Spinal cord (tissue), 9 donors: ENCODE measurements at regions not wholly inside any gene's neighbourhood (a gene's known extent, or its start where the extent isn't known, plus 50 kb on each side); places are given as distances from the start of the nearest gene placed in this dataset.

Experiments used
- DNase-seq, 6 donors: peaks; one replicate each; pipeline versions ENCODE4 v3.0.0 to v3.0.0-alpha.2; 2013 to 2015; ENCODE audit warnings: low spot score in 6 of 6, low read depth in 4 of 6
- H3K27ac ChIP-seq: one replicate; pipeline ENCODE4 v1.5.1; 2013; ENCODE audit warnings: low read depth, low read length, control low read depth
- H3K27me3 ChIP-seq: one replicate; pipeline ENCODE4 v1.6.1; 2013; ENCODE audit warnings: low read length; ENCODE audit not compliant: control insufficient read depth, insufficient read depth
- H3K36me3 ChIP-seq: one replicate; pipeline ENCODE4 v1.6.1; 2013; ENCODE audit warnings: low read length; ENCODE audit not compliant: control insufficient read depth, insufficient read depth
- H3K4me1 ChIP-seq: one replicate; pipeline ENCODE4 v1.6.1; 2013; ENCODE audit warnings: low read length; ENCODE audit not compliant: control insufficient read depth, insufficient read depth
- H3K4me3 ChIP-seq: one replicate; pipeline ENCODE4 v1.5.1; 2013; ENCODE audit warnings: low read depth, low read length, control low read depth
- H3K9me3 ChIP-seq: one replicate; pipeline ENCODE4 v1.6.1; 2013; ENCODE audit warnings: low read length; ENCODE audit not compliant: control insufficient read depth, insufficient read depth
- WGBS: methylation state at CpG from one replicate; pipeline ENCODE4 v1.1.5; 2013; ENCODE audit warnings: missing lambda C conversion rate; ENCODE audit not compliant: insufficient coverage; 5-methylcytosine and 5-hydroxymethylcytosine counted together
- donor health status: healthy.

DNA sequence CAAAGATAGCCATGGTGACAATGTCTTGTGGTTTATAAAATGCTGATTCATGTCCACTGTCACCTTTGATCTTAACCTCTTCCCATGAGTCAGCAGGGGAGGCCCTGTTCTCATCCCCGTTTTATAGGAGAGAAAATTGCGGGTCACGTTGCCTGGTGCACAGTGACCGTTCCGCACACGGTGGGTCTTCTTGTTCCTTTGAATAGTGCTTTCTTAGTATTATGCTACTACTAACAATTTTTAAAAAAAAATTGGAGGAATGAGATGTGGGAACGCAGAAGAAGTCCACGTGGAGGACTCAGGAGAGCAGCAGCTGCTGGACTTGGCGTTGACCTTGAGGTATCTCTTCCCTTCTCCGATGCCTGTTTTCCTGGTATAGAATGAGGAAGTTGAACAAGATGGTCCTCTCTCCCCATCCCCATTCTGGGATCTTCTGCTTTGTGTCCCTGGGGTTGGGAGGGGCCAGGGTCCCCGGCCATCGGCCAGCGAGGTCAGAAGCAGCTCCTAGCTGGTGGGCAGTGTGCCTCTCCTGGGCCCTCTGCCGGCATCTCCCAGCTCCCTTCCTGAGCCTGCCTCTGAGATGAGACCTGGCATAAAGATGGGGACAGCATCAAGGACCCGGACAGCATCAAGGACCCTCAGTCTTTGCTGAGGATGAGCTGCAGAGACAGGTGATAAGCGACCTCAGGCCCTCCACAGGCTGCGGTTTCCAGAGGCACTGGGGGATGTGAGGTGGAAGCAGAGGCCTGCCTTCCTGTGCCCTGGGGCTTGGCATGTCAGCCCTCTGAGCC lies 143.9 kb downstream of the C9orf50 start:
- no peaks in the 10 kb centered on the region for H3K27me3 ChIP-seq
- H3K36me3 ChIP-seq: no peaks in the 10 kb centered on the region
- H3K9me3 ChIP-seq: peaks cover 4% of the 10 kb centered on the region
- peaks cover 55% of the 10 kb centered on the region for H3K4me1 ChIP-seq
- 46% methylated on average over 8 of the region's 17 CpGs for WGBS
- no peak overlapping the region for H3K4me3 ChIP-seq
- H3K27ac ChIP-seq: no peak overlapping the region
- DNase-seq: no peak

DNA sequence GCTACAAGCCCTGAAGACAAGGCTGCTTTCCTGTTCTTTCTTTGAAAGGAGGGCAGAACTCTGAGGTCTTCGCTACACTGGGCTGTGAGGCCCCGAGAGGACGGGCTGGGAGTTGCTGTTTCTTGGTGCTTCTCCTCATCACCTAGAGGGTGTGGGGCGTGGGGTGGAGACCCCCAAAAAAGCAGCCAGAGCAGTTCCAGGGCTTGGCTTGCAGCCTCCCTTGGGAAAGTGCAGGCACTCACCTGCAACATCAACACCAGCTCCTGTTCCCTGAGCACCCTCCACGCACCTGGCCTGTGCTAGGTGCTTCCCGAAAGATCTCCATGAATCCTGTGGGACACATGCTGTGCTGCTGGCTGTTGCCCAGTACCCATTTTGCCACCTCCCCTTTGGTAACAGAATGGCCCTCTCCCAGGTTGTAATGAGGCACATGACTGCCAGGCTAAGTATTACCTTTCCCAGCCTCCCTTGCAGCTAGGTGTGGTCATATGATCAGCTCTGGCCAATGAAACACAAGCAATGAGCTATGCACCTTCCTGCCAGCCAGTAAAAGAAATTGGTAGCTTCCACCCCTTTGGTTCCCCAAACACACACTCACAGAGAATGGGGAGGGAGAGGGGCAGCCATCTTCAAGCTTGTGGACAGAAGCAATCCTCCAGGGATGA lies 146.0 kb downstream of the C9orf50 start:
- Histone ChIP-seq H3K4me3 (no peak overlapping the region), H3K4me1 (peaks cover 49% of the 10 kb centered on the region), H3K27me3 (no peaks in the 10 kb centered on the region), H3K36me3 (no peaks in the 10 kb centered on the region), H3K27ac (no peak overlapping the region), H3K9me3 (peaks cover 4% of the 10 kb centered on the region)
- 78% methylated on average over 5 of the region's 6 CpGs for WGBS
- DNase-seq: no peak

DNA sequence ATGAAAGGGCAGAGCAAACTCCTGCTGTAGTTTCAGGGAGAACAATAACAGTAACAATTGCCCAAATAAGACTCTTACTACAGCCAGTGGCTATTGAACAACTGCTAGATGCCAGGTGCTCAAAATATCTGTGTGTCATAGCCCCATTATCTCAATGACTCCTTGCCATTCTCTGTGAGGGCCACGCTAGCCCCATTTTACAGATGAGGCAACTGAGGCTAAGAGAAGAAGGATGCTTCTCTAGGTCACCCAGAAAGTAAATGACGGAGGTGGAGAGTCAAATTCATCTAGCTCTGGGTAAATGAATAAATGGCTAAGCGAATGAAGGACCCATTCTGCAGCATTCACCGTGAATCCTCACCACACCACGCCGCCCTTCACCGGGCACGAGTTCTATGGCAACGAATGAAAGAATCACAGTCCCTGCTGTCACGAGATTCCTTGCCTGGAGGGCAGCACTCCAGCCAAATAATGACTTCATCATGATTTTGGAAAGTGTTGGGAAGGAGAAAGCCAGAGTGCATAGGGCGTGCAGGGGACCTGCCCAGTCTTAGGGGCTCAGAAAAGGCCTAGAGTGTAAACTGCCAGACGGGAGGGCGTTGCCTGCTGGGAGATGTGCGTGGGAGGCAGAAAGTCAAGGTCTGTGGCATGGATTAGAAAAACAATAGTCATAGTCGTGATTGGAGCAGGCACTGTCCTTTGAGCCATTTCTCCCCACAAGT lies 147.2 kb downstream of the C9orf50 start:
- H3K36me3 ChIP-seq: no peaks in the 10 kb centered on the region
- no peak overlapping the region for H3K4me3 ChIP-seq
- peaks cover 42% of the 10 kb centered on the region for H3K4me1 ChIP-seq
- peak overlapping the region; percentile 31 for H3K27ac ChIP-seq
- WGBS: 64% methylated on average over 6 of the region's 15 CpGs
- peaks cover 4% of the 10 kb centered on the region for H3K9me3 ChIP-seq
- peak in 1 of 6 donors; percentile 68 for DNase-seq
- H3K27me3 ChIP-seq: no peaks in the 10 kb centered on the region

DNA sequence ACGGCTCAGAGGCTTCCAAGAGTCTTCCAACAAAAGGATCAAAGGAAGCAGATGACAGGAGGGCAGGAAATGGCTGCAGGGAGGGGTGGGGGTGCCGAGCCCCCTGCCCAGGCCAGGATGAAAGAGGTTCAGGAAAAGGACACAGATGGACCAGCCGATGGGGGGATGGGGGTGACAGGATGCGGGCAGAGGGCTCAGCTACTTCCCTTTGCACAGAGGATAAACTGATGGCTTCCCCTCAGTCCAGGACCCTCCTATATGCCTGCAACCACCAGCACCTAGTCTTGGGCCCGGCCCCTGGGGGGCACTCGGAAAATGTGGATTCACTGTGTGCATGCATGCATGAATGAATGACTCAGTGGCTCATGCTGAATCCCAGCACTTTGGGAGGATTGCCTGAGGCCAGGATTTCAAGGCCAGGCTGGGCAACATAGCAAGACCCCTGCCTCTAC lies 148.2 kb downstream of the C9orf50 start:
- Histone ChIP-seq H3K4me3 (no peak overlapping the region), H3K27me3 (no peaks in the 10 kb centered on the region), H3K27ac (no peak overlapping the region), H3K4me1 (peaks cover 41% of the 10 kb centered on the region), H3K9me3 (peaks cover 4% of the 10 kb centered on the region), H3K36me3 (no peaks in the 10 kb centered on the region)
- 42% methylated on average over 5 of the region's 6 CpGs for WGBS
- DNase-seq: no peak

DNA sequence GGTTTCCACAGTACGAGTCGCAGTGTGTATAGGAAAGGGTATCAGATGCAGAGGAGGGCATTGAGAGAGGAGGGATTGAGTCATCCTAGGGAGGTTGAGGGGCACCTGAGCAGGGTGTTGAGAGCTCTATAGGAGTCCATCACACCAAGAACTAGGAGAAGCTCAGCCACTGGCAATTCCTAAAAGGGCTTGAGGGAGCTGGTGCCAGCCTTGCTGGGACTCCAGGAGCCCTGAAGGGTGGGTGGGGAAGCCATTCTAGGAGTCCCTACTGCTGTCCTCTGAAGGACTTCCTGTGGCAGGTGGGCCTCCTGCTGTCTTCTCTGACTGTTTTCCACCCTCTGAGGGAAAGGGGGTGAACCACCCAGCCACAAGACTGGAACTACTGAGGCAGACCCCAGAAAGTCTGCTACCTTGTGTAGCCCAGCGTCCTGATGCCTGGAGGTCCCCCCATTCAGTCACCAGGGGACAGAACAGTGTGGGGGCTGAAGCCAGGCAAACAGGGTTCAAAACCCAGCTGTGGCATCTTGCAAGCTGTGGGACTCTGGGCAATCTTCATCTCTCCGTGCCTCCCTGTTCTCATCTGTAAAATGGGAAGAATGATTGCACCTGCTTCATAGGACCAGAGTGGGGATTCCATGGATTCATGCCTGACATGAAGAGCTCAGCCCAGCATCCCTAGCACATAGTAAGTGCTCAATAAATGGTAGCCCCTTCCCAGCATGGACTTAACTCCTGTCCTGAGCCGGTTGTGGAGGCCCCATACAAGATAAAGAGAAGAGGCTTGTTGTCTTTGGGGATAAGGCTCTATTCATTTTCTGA lies 149.5 kb downstream of the C9orf50 start:
- Histone ChIP-seq H3K36me3 (no peaks in the 10 kb centered on the region), H3K9me3 (peaks cover 4% of the 10 kb centered on the region), H3K4me1 (peaks cover 39% of the 10 kb centered on the region), H3K4me3 (no peak overlapping the region), H3K27ac (no peak overlapping the region), H3K27me3 (no peaks in the 10 kb centered on the region)
- WGBS: 100% methylated on average over 1 of the region's 5 CpGs
- DNase-seq: no peak

DNA sequence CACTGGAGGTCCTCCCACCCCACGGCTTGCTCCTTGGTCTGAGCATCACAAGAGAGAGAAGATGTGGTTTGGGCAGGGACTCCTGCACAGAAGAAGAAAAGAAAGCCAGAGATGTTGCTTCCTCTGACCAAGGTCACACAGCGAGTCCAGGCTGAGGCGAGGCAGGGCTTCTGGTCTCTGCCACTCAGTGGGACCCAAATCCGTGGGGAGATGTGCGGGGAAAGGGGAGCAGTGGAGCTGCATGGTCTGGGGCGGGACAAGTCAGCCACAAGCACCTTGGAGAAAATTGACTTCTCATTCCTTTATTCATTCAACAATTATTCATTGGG lies 150.9 kb downstream of the C9orf50 start:
- no peak overlapping the region for H3K27ac ChIP-seq
- no peaks in the 10 kb centered on the region for H3K36me3 ChIP-seq
- peaks cover 53% of the 10 kb centered on the region for H3K4me1 ChIP-seq

DNA sequence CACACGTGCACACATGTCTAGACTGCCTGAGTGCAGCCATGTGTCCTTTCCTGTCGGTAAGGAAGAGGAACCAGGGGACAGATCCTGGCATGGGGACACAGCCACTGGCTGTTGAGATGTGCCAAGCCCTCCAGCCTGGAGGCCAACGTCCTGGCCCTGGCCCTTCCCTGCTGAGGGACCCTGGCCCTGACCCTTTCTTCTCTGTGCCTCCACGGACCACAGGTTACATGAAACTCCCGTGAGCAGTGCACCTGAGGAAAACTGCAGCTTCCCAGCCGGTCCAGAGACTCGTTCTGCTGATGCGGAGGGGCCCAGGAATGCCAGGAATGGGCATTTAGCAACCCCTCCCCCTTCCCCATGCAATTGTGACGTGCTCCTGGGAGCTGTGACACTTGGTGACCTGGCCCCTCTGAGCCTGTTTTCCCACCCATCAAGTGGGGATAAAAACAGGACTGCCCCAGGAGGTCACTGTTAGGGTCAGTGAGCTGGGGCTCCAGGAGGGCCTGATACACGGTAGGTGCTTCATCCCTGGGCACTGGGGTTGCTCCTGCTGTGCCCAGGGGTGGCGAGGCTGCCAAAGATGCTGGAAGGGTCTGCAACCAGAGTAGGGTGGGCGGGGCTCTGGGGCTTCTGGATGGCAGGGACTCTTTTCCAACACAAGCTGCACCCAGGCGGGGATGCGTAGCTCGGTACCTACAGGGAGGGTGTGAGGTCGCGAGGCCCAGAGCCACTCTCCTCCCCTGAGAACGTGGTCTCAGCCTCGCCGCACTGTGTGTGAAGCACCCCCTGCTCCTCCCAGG lies 151.5 kb downstream of the C9orf50 start:
- Histone ChIP-seq H3K36me3 (no peaks in the 10 kb centered on the region), H3K27ac (no peak overlapping the region), H3K27me3 (no peaks in the 10 kb centered on the region), H3K4me1 (peaks cover 55% of the 10 kb centered on the region), H3K9me3 (no peaks in the 10 kb centered on the region), H3K4me3 (no peak overlapping the region)
- DNase-seq: no peak
- 57% methylated on average over 12 of the region's 20 CpGs for WGBS

More for the DNA sequence above, 150.9 kb downstream of the C9orf50 start:
- 90% methylated on average over 2 of the region's 6 CpGs for WGBS
- peaks cover 2% of the 10 kb centered on the region for H3K9me3 ChIP-seq
- H3K27me3 ChIP-seq: no peaks in the 10 kb centered on the region
- DNase-seq: no peak
- H3K4me3 ChIP-seq: no peak overlapping the region

DNA sequence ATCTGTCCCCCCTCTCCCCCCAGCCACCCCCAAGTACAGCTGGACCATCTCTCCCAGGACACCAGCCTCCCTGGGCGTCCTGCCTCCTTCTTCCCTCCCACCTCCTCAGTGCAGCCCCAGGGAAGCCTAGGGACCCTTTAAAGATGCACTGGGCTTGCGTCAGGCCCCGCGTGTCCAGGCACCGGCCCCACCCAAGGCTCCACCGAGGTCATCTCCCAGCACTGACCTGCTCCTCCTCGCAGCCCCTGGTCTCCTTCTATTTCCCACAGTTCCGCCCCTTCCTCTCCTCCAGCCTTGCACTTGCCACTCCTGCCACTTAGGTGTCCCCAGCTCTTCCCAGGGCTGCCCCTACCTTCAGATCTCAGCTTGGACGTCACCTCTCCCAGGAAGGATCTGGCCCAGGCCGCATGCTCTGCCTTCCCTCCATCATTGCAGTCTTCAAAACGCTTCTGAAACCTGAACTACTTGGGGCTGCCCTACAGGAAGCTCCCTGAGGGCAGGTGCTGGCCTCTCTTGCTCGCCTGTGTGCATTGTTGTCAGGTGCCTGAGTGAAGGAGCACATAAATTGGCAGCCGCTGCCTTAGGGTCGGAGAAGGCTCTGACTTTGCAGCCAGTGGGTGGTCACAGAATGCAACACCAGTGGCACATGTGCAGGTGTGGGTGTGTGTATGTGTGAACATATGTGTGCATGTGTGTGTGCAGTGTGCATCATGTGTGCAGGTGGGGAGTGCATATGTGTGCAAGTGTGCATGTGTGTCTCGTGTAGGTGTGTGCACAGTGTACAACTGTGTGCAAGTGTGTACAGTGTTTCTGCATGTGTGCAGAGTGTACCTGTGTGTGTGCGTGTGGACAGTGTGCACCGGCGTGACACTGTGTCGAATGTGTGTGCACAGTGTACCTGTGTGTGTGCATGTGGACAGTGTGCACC lies 152.9 kb downstream of the C9orf50 start:
- no peaks in the 10 kb centered on the region for H3K27me3 ChIP-seq
- DNase-seq: no peak
- H3K4me1 ChIP-seq: peaks cover 62% of the 10 kb centered on the region
- no peaks in the 10 kb centered on the region for H3K36me3 ChIP-seq
- H3K27ac ChIP-seq: no peak overlapping the region
- no peak overlapping the region for H3K4me3 ChIP-seq
- H3K9me3 ChIP-seq: no peaks in the 10 kb centered on the region
- WGBS: 85% methylated on average over 19 of the region's 19 CpGs
